T follicular helper cell (primary cell): ENCODE measurements at regions not wholly inside any gene's neighbourhood (a gene's known extent, or its start where the extent isn't known, plus 50 kb on each side); places are given as distances from the start of the nearest gene placed in this dataset.
"Not testable (repeated sequence)": the region's sequence is repeated elsewhere in the genome, so short reads cannot be mapped to it uniquely, and the experiment has no call there.

ENCODE experiments used
- DNase-seq: peaks from one replicate; pipeline ENCODE4 v3.0.0-alpha.2; 2020; ENCODE audit warnings: low read depth

GRCh38 chr6:6946206-6947155 is 161.3 kb upstream of the RREB1 start:
- DNase-seq = no peak

GRCh38 chr6:6950373-6951145 is 157.2 kb upstream of the RREB1 start:
- no peak for DNase-seq

GRCh38 chr6:6951355-6951754 is 156.4 kb upstream of the RREB1 start:
- DNase-seq = no peak

GRCh38 chr6:6952484-6952883 is 155.3 kb upstream of the RREB1 start:
- no peak for DNase-seq

GRCh38 chr6:6952927-6953326 is 154.8 kb upstream of the RREB1 start:
- not testable (repeated sequence) for DNase-seq

- DNase-seq = no peak
Measured at GRCh38 chr6:6960571-6961251, 147.1 kb upstream of the RREB1 start.

GRCh38 chr6:6962086-6962485 is 145.7 kb upstream of the RREB1 start:
- no peak for DNase-seq

- no peak for DNase-seq
Measured at GRCh38 chr6:6962699-6963098, 145.1 kb upstream of the RREB1 start.

- DNase-seq = not testable (repeated sequence)
Measured at GRCh38 chr6:6963390-6963789, 144.4 kb upstream of the RREB1 start.

- no peak for DNase-seq
Measured at GRCh38 chr6:6964675-6965074, 143.1 kb upstream of the RREB1 start.

- DNase-seq = no peak
Measured at GRCh38 chr6:6966127-6966526, 141.6 kb upstream of the RREB1 start.

GRCh38 chr6:6966569-6966968 is 141.2 kb upstream of the RREB1 start:
- DNase-seq = no peak

GRCh38 chr6:6968357-6968730 is 139.4 kb upstream of the RREB1 start:
- no peak for DNase-seq

GRCh38 chr6:6968731-6969552 is 138.8 kb upstream of the RREB1 start:
- no peak for DNase-seq

GRCh38 chr6:6969761-6970223 is 138.0 kb upstream of the RREB1 start:
- DNase-seq = no peak

GRCh38 chr6:6970851-6971250 is 136.9 kb upstream of the RREB1 start:
- no peak for DNase-seq

- DNase-seq = no peak
Measured at GRCh38 chr6:6971369-6971768, 136.4 kb upstream of the RREB1 start.

GRCh38 chr6:6972456-6972855 is 135.3 kb upstream of the RREB1 start:
- DNase-seq = no peak

GRCh38 chr6:6973721-6974120 is 134.0 kb upstream of the RREB1 start:
- no peak for DNase-seq

GRCh38 chr6:6975459-6976111 is 132.2 kb upstream of the RREB1 start:
- DNase-seq = no peak

- DNase-seq = no peak
Measured at GRCh38 chr6:6976193-6976592, 131.6 kb upstream of the RREB1 start.
